GM23248 (cell line): ENCODE measurements at regions not wholly inside any gene's neighbourhood (a gene's known extent, or its start where the extent isn't known, plus 50 kb on each side); places are given as distances from the start of the nearest gene placed in this dataset.

Experiments
- EZH2 ChIP-seq: fragments of 200-600 bp; sonication (generic); IDR thresholded peaks from 2 replicates; pipeline ENCODE4 v1.6.1; 2018; ENCODE audit warnings: antibody characterized with exemption, mild to moderate bottlenecking; ENCODE audit not compliant: insufficient read depth, poor library complexity, severe bottlenecking
- EZH2phosphoT487 ChIP-seq: fragments of 200-600 bp; sonication (generic); IDR thresholded peaks from 2 replicates; pipeline ENCODE4 v1.6.1; 2018; ENCODE audit warnings: antibody characterized with exemption, moderate library complexity, mild to moderate bottlenecking, low read depth; ENCODE audit not compliant: insufficient read depth

- TF ChIP-seq EZH2 (no peak), EZH2phosphoT487 (no peak)
Measured at GRCh38 chr12:90368081-90368480, 586.9 kb downstream of the CCER1 start.
